ENCODE measurements at regions not wholly inside any gene's neighbourhood (a gene's known extent, or its start where the extent isn't known, plus 50 kb on each side); places are given as distances from the start of the nearest gene placed in this dataset.

GRCh38 chr12:30810918-30811317 is 56.2 kb upstream of the CAPRIN2 start:
- TF ChIP-seq, protein P1, sequence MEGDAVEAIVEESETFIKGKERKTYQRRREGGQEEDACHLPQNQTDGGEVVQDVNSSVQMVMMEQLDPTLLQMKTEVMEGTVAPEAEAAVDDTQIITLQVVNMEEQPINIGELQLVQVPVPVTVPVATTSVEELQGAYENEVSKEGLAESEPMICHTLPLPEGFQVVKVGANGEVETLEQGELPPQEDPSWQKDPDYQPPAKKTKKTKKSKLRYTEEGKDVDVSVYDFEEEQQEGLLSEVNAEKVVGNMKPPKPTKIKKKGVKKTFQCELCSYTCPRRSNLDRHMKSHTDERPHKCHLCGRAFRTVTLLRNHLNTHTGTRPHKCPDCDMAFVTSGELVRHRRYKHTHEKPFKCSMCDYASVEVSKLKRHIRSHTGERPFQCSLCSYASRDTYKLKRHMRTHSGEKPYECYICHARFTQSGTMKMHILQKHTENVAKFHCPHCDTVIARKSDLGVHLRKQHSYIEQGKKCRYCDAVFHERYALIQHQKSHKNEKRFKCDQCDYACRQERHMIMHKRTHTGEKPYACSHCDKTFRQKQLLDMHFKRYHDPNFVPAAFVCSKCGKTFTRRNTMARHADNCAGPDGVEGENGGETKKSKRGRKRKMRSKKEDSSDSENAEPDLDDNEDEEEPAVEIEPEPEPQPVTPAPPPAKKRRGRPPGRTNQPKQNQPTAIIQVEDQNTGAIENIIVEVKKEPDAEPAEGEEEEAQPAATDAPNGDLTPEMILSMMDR (IDR thresholded peaks at IDR 0.05; ENCODE audit: unreplicated experiment), result no peak
- H3K27ac Mint-ChIP-seq, result no peak overlapping the region
- H3K36me3 Mint-ChIP-seq (ENCODE audit: insufficient read depth), result peaks cover 2% of the 10 kb centered on the region
- H3K9me3 Mint-ChIP-seq (ENCODE audit: low read depth), result peaks cover 4% of the 10 kb centered on the region
- H3K4me1 Mint-ChIP-seq (ENCODE audit: low read depth), result peaks cover 6% of the 10 kb centered on the region
- no peak overlapping the region for H3K4me3 Mint-ChIP-seq (ENCODE audit: low read depth)
- no peak for DNase-seq (ENCODE audit: low spot score, unreplicated experiment)
- H3K27me3 Mint-ChIP-seq, result no peaks in the 10 kb centered on the region

GRCh38 chr12:30807695-30808034 is 52.9 kb upstream of the CAPRIN2 start:
- Mint-ChIP-seq H3K27ac (no peak overlapping the region), H3K36me3 (ENCODE audit: insufficient read depth) (peaks cover 13% of the 10 kb centered on the region), H3K4me3 (ENCODE audit: low read depth) (no peak overlapping the region), H3K4me1 (ENCODE audit: low read depth) (peaks cover 6% of the 10 kb centered on the region), H3K27me3 (no peaks in the 10 kb centered on the region), H3K9me3 (ENCODE audit: low read depth) (peaks cover 18% of the 10 kb centered on the region)
- TF ChIP-seq, protein P1 (IDR thresholded peaks at IDR 0.05; ENCODE audit: unreplicated experiment), result peak; percentile 2
- DNase-seq (ENCODE audit: low spot score, unreplicated experiment), result no peak

DNA sequence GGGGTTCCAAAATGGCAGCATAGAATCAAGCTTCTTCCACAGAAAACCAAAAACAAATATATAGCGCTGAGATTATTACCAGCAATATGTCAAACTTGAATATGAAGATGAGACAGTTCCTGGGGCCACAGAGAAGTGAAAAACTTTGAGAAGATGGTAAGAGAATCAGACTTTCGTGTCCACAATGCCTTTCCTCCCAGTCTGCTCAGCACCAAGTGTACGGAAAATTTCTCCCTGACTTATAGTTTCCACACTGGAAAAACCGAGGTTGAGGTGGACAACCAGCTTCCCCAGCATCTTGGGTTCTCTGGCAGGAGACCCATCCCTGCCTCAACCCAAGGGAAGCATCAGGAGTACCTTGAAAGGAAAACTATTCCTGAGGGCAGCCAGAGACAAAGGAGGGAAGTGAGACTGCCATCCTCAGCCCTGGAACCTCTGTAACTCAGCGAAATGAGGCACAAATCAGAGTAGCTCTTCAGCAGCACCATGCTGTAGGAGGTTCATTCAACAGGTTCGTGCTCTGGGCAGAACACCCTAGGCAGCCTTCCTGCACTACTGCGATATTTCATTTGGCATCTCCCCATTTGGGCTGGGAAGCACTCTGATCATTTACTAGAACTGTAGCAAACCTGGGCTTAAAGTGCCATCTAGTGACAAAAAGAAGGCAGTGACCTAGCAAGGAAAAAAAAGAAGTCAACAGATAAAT is 52.4 kb upstream of the CAPRIN2 start:
- no peak for DNase-seq (ENCODE audit: low spot score, unreplicated experiment)
- H3K27me3 Mint-ChIP-seq, result no peaks in the 10 kb centered on the region
- no peak overlapping the region for H3K27ac Mint-ChIP-seq
- no peak overlapping the region for H3K4me3 Mint-ChIP-seq (ENCODE audit: low read depth)
- TF ChIP-seq, protein P1 (IDR thresholded peaks at IDR 0.05; ENCODE audit: unreplicated experiment), result peak; percentile 99
- H3K4me1 Mint-ChIP-seq (ENCODE audit: low read depth), result peaks cover 6% of the 10 kb centered on the region
- peaks cover 18% of the 10 kb centered on the region for H3K9me3 Mint-ChIP-seq (ENCODE audit: low read depth)
- peaks cover 13% of the 10 kb centered on the region for H3K36me3 Mint-ChIP-seq (ENCODE audit: insufficient read depth)

DNA sequence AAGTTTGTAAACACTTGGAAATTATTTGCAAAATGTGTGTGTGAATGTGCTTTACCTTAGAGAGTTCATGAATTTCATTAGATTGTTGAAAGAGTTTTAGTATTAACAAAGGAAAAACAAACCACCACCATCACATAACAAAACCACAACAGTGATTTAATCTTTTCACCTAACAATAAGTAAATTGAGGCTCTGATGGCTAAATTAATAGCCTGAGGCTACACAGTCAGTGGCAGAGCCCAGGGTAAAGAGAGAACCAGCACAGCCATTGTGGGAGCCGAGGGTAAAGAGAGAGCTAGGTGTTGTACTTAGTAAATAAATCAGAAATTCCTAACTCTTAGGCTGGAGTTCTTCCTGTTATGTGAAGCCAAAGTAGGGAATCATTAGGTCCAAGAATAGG is 51.2 kb upstream of the CAPRIN2 start:
- Mint-ChIP-seq H3K27ac (no peak overlapping the region), H3K4me3 (ENCODE audit: low read depth) (no peak overlapping the region), H3K4me1 (ENCODE audit: low read depth) (peaks cover 6% of the 10 kb centered on the region), H3K27me3 (no peaks in the 10 kb centered on the region), H3K36me3 (ENCODE audit: insufficient read depth) (peaks cover 13% of the 10 kb centered on the region), H3K9me3 (ENCODE audit: low read depth) (peaks cover 18% of the 10 kb centered on the region)
- DNase-seq (ENCODE audit: low spot score, unreplicated experiment), result no peak
- TF ChIP-seq, protein P1 (IDR thresholded peaks at IDR 0.05; ENCODE audit: unreplicated experiment), result no peak
